GM12878 (cell line): ENCODE measurements at regions not wholly inside any gene's neighbourhood (a gene's known extent, or its start where the extent isn't known, plus 50 kb on each side); places are given as distances from the start of the nearest gene placed in this dataset.

Experiments
- ATAC-seq: fragments of 200-7000 bp; cut with Tn5 transposase; 3 replicates; pipeline ENCODE4 v1.9.1; 2020; ENCODE audit warnings: mild to moderate bottlenecking, moderate library complexity
- BruUV-seq: library from RNA; stranded (reverse); fragments of 400-500 nt; replicated peaks from 2 replicates; lab custom pipeline; 2021; lab: Mats Ljungman, UMichigan
- CTCF ChIA-PET: fragments of 300-600 bp; sonication (Branson Sonifier 250); formaldehyde crosslinking; extraction: SDS; loops from one replicate; lab custom pipeline; 2021; ENCODE audit warnings: inconsistent platforms; lab: Yijun Ruan, JAX
- POLR2A ChIA-PET: fragments of 350-600 bp; formaldehyde crosslinking; extraction: SDS; loops from one replicate; lab custom pipeline; 2021; ENCODE audit warnings: inconsistent platforms; lab: Charles Lee
- RAD21 ChIA-PET: fragments of 300-600 bp; sonication (Branson Sonifier 250); formaldehyde crosslinking; loops from one replicate; lab custom pipeline; 2023; ENCODE audit warnings: antibody characterized with exemption; ENCODE audit not compliant: unreplicated experiment; lab: Charles Lee
- SMC1A ChIA-PET: fragments of 300-600 bp; sonication (Branson Sonifier 250); formaldehyde crosslinking; loops from one replicate; lab custom pipeline; 2023; ENCODE audit not compliant: unreplicated experiment, uncharacterized antibody; lab: Charles Lee
- DNase-seq: peaks from one replicate; pipeline ENCODE4 v3.0.0-alpha.2; 2011; ENCODE audit warnings: low read depth, low spot score
- FAIRE-seq: peaks from 3 replicates; lab custom pipeline; 2011; peaks lifted over from hg19 to GRCh38; lab: Jason Lieb, UNC
- H2AFZ ChIP-seq: 2 replicates; pipeline ENCODE4 v1.6.0; 2011; ENCODE audit warnings: low read depth, low read length, control low read depth; ENCODE audit not compliant: control insufficient read depth
- H3K27ac ChIP-seq: 2 replicates; pipeline ENCODE4 v1.5.1; 2011; ENCODE audit warnings: control low read depth; ENCODE audit not compliant: control insufficient read depth, insufficient read depth
- H3K27me3 ChIP-seq, 2 experiments: replicated peaks in 1 of 2; 2 replicates each; pipeline versions ENCODE4 v1.6.0 to v1.6.1; 2011; ENCODE audit warnings: low read length in 1 of 2; ENCODE audit not compliant: control insufficient read depth in 2 of 2, insufficient read depth in 2 of 2
- H3K36me3 ChIP-seq, 2 experiments: 2 replicates each; pipeline ENCODE4 v1.5.1; 2011; ENCODE audit warnings: low read length in 1 of 2; ENCODE audit not compliant: control insufficient read depth in 2 of 2, insufficient read depth in 2 of 2
- H3K4me1 ChIP-seq: 2 replicates; pipeline ENCODE4 v1.6.1; 2011; ENCODE audit warnings: mild to moderate bottlenecking, low read length, moderate library complexity, mixed read lengths; ENCODE audit not compliant: control insufficient read depth, insufficient read depth
- H3K4me2 ChIP-seq: 2 replicates; pipeline ENCODE4 v1.6.0; 2011; ENCODE audit warnings: control low read depth; ENCODE audit not compliant: control insufficient read depth, insufficient read depth
- H3K4me3 ChIP-seq: fragments of 200-600 bp; sonication (generic); 2 replicates; pipeline ENCODE4 v1.5.1; 2016
- H3K79me2 ChIP-seq: 2 replicates; pipeline ENCODE4 v1.6.0; 2011; ENCODE audit warnings: low read length; ENCODE audit not compliant: control insufficient read depth, insufficient read depth
- H3K9ac ChIP-seq: 2 replicates; pipeline ENCODE4 v1.8.0; 2011; ENCODE audit warnings: low read length, control low read depth, mixed read lengths; ENCODE audit not compliant: control insufficient read depth, insufficient read depth
- H3K9me3 ChIP-seq: replicated peaks from 3 replicates; pipeline ENCODE4 v1.5.1; 2011; ENCODE audit warnings: mild to moderate bottlenecking, low read length; ENCODE audit not compliant: control insufficient read depth, insufficient read depth
- H4K20me1 ChIP-seq: 2 replicates; pipeline ENCODE4 v1.6.0; 2011; ENCODE audit not compliant: control insufficient read depth, insufficient read depth
- ATF7 ChIP-seq: fragments of 450-650 bp; IDR thresholded peaks from 2 replicates; pipeline ENCODE4 v1.6.1; 2016; ENCODE audit warnings: low read depth, mild to moderate bottlenecking
- BCL11A ChIP-seq: IDR thresholded peaks from 2 replicates; pipeline ENCODE4 v1.6.1; 2011; ENCODE audit warnings: low read depth, low read length
- CBFB ChIP-seq: IDR thresholded peaks from 2 replicates; pipeline ENCODE4 v1.6.1; 2016; ENCODE audit warnings: antibody characterized with exemption, low read depth
- CBX3 ChIP-seq: fragments of 200-600 bp; sonication (generic); IDR thresholded peaks from 2 replicates; pipeline ENCODE4 v1.6.1; 2016; ENCODE audit warnings: low read depth, borderline replicate concordance
- EGR1 ChIP-seq, 2 experiments: IDR thresholded peaks; 1 replicate in 1 of 2; 2 replicates in 1 of 2; pipeline ENCODE4 v1.6.1; 2011 to 2012; ENCODE audit warnings: low read depth in 2 of 2, low read length in 2 of 2, borderline replicate concordance in 1 of 2, mild to moderate bottlenecking in 1 of 2, moderate library complexity in 1 of 2
- IKZF2 ChIP-seq, 2 experiments: fragments of 450-650 bp; IDR thresholded peaks; 2 replicates each; pipeline ENCODE4 v1.6.1; 2017; ENCODE audit warnings: mild to moderate bottlenecking in 2 of 2, moderate library complexity in 2 of 2
- MEF2B ChIP-seq: fragments of 450-650 bp; IDR thresholded peaks from 2 replicates; pipeline ENCODE4 v1.6.1; 2018; ENCODE audit warnings: mild to moderate bottlenecking, moderate library complexity; ENCODE audit not compliant: partially characterized antibody, poor library complexity, severe bottlenecking
- MTA3 ChIP-seq: IDR thresholded peaks from 2 replicates; pipeline ENCODE4 v1.6.1; 2012; ENCODE audit warnings: low read length, inconsistent platforms, borderline replicate concordance
- PAX5 ChIP-seq: IDR thresholded peaks from 2 replicates; pipeline ENCODE4 v1.6.1; 2011; ENCODE audit warnings: low read depth, low read length, borderline replicate concordance
- PAX8 ChIP-seq: fragments of 450-650 bp; IDR thresholded peaks from 2 replicates; pipeline ENCODE4 v1.6.1; 2017; ENCODE audit warnings: mild to moderate bottlenecking, moderate library complexity
- POLR2A ChIP-seq: IDR thresholded peaks from 2 replicates; pipeline ENCODE4 v1.6.1; 2011; ENCODE audit warnings: low read depth, mild to moderate bottlenecking, low read length
- POLR2AphosphoS2 ChIP-seq: IDR thresholded peaks from 2 replicates; pipeline ENCODE4 v1.6.1; 2011; ENCODE audit warnings: low read depth, mild to moderate bottlenecking, low read length, improper control_type of control experiment, moderate library complexity
- RB1 ChIP-seq: fragments of 450-650 bp; formaldehyde crosslinking; IDR thresholded peaks from 2 replicates; pipeline ENCODE4 v1.6.1; 2017; ENCODE audit warnings: mild to moderate bottlenecking, borderline replicate concordance
- RELA ChIP-seq: fragments of 450-650 bp; IDR thresholded peaks from 2 replicates; pipeline ENCODE4 v1.8.0; 2014; ENCODE audit warnings: borderline replicate concordance; ENCODE audit not compliant: partially characterized antibody
- RFX5 ChIP-seq: IDR thresholded peaks from 2 replicates; pipeline ENCODE4 v1.6.1; 2011; ENCODE audit warnings: low read depth, low read length, improper control_type of control experiment
- SPI1 ChIP-seq: IDR thresholded peaks from 2 replicates; pipeline ENCODE4 v1.6.1; 2011; ENCODE audit warnings: low read depth, mild to moderate bottlenecking, low read length, moderate library complexity, borderline replicate concordance; ENCODE audit not compliant: insufficient read depth
- SUZ12 ChIP-seq: fragments of 200-600 bp; sonication (generic); IDR thresholded peaks from one replicate; pipeline ENCODE4 v1.6.1; 2018; ENCODE audit warnings: antibody characterized with exemption, mild to moderate bottlenecking; ENCODE audit not compliant: unreplicated experiment
- YY1 ChIP-seq: IDR thresholded peaks from 2 replicates; pipeline ENCODE4 v1.6.1; 2011; ENCODE audit warnings: low read depth, mild to moderate bottlenecking, low read length
- ZNF24 ChIP-seq: fragments of 450-650 bp; IDR thresholded peaks from 2 replicates; pipeline ENCODE4 v1.6.1; 2017; ENCODE audit warnings: antibody characterized with exemption, mild to moderate bottlenecking
- in situ Hi-C: fragments of 300-500 bp; cut with MboI; formaldehyde crosslinking; loops from 9 replicates; pipeline ENCODE4 v1.14.3; 2018; ENCODE audit warnings: mixed read lengths
- intact Hi-C: fragments of 100-400 bp; cut with micrococcal nuclease; formaldehyde crosslinking; loops from one replicate; pipeline ENCODE4 v1.14.2; 2022; ENCODE audit not compliant: unreplicated experiment
- TF ChIP-seq, protein P1 (sequence below): fragments of 450-650 bp; IDR thresholded peaks from 2 replicates; pipeline ENCODE4 v1.6.1; 2017; ENCODE audit warnings: antibody characterized with exemption, mild to moderate bottlenecking, moderate library complexity
- TF ChIP-seq, protein P2 (sequence below): IDR thresholded peaks from 2 replicates; pipeline ENCODE4 v1.6.1; 2012; ENCODE audit warnings: improper control_type of control experiment, low read depth, low read length; ENCODE audit not compliant: insufficient replicate concordance

DNA sequence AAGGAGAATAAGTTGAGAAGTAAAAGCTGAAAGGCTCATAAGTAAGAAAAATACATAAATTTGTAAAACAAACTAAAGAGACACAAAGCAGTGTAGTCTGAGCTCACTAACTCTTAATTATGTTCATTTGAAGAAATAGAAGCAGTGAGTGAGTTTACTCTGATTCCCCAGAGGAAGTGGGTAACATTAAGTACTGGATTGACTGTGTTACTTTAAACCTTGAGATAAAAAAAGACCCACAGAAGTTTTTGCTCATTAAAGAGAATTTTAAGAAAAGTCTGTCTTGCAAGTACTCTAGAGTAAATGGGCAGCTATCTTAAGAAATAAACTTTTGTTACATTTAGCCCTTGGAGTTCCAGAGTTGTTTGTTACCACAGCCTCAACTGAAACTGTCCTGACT lies 2466.9 kb downstream of the PCDH7 start:
- CTCF ChIA-PET = no interaction called here
- SMC1A ChIA-PET = no interaction called here
- TF ChIP-seq, protein P1, sequence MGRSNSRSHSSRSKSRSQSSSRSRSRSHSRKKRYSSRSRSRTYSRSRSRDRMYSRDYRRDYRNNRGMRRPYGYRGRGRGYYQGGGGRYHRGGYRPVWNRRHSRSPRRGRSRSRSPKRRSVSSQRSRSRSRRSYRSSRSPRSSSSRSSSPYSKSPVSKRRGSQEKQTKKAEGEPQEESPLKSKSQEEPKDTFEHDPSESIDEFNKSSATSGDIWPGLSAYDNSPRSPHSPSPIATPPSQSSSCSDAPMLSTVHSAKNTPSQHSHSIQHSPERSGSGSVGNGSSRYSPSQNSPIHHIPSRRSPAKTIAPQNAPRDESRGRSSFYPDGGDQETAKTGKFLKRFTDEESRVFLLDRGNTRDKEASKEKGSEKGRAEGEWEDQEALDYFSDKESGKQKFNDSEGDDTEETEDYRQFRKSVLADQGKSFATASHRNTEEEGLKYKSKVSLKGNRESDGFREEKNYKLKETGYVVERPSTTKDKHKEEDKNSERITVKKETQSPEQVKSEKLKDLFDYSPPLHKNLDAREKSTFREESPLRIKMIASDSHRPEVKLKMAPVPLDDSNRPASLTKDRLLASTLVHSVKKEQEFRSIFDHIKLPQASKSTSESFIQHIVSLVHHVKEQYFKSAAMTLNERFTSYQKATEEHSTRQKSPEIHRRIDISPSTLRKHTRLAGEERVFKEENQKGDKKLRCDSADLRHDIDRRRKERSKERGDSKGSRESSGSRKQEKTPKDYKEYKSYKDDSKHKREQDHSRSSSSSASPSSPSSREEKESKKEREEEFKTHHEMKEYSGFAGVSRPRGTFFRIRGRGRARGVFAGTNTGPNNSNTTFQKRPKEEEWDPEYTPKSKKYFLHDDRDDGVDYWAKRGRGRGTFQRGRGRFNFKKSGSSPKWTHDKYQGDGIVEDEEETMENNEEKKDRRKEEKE = no peak
- TF ChIP-seq RB1 (no peak), BCL11A (peak; percentile 62; the same call in 1 of the 2 replicates), SPI1 (peak; percentile 69; the same call in 1 of the 2 replicates), EGR1 (IDR thresholded peaks at IDR 0.05; ENCODE audit: borderline replicate concordance in 1 of 2, low read depth in 2 of 2, low read length in 2 of 2) (no peak), ZNF24 (peak; percentile 96), RFX5 (no peak), SUZ12 (no peak), MEF2B (peak; percentile 78), RELA (no peak), POLR2A (no peak), PAX5 (no peak), CBX3 (no peak), IKZF2 (IDR thresholded peaks at IDR 0.05) (peak in 1 of 2 experiments; percentile 25; a peak in 1 of 4 replicates), ATF7 (no peak), PAX8 (no peak), POLR2AphosphoS2 (no peak), CBFB (no peak), MTA3 (no peak), YY1 (no peak)
- TF ChIP-seq, protein P2, sequence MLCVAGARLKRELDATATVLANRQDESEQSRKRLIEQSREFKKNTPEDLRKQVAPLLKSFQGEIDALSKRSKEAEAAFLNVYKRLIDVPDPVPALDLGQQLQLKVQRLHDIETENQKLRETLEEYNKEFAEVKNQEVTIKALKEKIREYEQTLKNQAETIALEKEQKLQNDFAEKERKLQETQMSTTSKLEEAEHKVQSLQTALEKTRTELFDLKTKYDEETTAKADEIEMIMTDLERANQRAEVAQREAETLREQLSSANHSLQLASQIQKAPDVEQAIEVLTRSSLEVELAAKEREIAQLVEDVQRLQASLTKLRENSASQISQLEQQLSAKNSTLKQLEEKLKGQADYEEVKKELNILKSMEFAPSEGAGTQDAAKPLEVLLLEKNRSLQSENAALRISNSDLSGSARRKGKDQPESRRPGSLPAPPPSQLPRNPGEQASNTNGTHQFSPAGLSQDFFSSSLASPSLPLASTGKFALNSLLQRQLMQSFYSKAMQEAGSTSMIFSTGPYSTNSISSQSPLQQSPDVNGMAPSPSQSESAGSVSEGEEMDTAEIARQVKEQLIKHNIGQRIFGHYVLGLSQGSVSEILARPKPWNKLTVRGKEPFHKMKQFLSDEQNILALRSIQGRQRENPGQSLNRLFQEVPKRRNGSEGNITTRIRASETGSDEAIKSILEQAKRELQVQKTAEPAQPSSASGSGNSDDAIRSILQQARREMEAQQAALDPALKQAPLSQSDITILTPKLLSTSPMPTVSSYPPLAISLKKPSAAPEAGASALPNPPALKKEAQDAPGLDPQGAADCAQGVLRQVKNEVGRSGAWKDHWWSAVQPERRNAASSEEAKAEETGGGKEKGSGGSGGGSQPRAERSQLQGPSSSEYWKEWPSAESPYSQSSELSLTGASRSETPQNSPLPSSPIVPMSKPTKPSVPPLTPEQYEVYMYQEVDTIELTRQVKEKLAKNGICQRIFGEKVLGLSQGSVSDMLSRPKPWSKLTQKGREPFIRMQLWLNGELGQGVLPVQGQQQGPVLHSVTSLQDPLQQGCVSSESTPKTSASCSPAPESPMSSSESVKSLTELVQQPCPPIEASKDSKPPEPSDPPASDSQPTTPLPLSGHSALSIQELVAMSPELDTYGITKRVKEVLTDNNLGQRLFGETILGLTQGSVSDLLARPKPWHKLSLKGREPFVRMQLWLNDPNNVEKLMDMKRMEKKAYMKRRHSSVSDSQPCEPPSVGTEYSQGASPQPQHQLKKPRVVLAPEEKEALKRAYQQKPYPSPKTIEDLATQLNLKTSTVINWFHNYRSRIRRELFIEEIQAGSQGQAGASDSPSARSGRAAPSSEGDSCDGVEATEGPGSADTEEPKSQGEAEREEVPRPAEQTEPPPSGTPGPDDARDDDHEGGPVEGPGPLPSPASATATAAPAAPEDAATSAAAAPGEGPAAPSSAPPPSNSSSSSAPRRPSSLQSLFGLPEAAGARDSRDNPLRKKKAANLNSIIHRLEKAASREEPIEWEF = no peak

More for the DNA sequence above, 2466.9 kb downstream of the PCDH7 start:
- RAD21 ChIA-PET = no interaction called here
- Histone ChIP-seq H3K36me3 (no peaks in the 10 kb centered on the region), H4K20me1 (no peaks in the 10 kb centered on the region), H3K9ac (no peak overlapping the region), H3K4me3 (no peak overlapping the region), H3K9me3 (no peaks in the 10 kb centered on the region; the same call in 2 of the 3 replicates), H3K79me2 (no peaks in the 10 kb centered on the region), H2AFZ (no peak overlapping the region), H3K4me2 (no peak overlapping the region), H3K4me1 (no peaks in the 10 kb centered on the region), H3K27ac (no peak overlapping the region), H3K27me3 (no peaks in the 10 kb centered on the region)
- peak; percentile 78 for ATAC-seq
- intact Hi-C loops (no loop called here), in situ Hi-C loops (no loop called here)
- FAIRE-seq = no peak
- DNase-seq = peak; percentile 8
- POLR2A ChIA-PET = no interaction called here
- BruUV-seq = no TSS peak
